Vagina (tissue), 2 donors: ENCODE measurements at regions not wholly inside any gene's neighbourhood (a gene's known extent, or its start where the extent isn't known, plus 50 kb on each side); places are given as distances from the start of the nearest gene placed in this dataset.

ENCODE experiments used
- DNase-seq, 2 donors: peaks; one replicate each; pipeline ENCODE4 v3.0.0-alpha.2; 2017; ENCODE audit errors: extremely low spot score in 2 of 2
- H3K27ac ChIP-seq: fragments of 200-600 bp; sonication (generic); one replicate; pipeline ENCODE4 v1.5.1; 2019
- H3K27me3 ChIP-seq: fragments of 200-600 bp; sonication (generic); one replicate; pipeline ENCODE4 v1.5.1; 2019
- H3K36me3 ChIP-seq, 2 donors: fragments of 200-600 bp; sonication (generic); one replicate each; pipeline ENCODE4 v1.5.1; 2017 to 2019
- H3K4me1 ChIP-seq: fragments of 200-600 bp; sonication (generic); one replicate; pipeline ENCODE4 v1.5.1; 2019
- H3K4me3 ChIP-seq, 2 donors: fragments of 200-600 bp; sonication (generic); 1 replicate in 1 of 2; 2 replicates in 1 of 2; pipeline ENCODE4 v1.5.1; 2016 to 2019
- H3K9me3 ChIP-seq: fragments of 200-600 bp; sonication (generic); one replicate; pipeline ENCODE4 v1.5.1; 2019
- POLR2A ChIP-seq, 2 donors: fragments of 450-650 bp; IDR thresholded peaks; one replicate each; pipeline ENCODE4 v1.6.1; 2017; ENCODE audit warnings: antibody characterized with exemption in 2 of 2, mild to moderate bottlenecking in 2 of 2, moderate library complexity in 2 of 2
- POLR2AphosphoS5 ChIP-seq, 2 donors: sonication (generic); formaldehyde crosslinking; IDR thresholded peaks; one replicate each; pipeline ENCODE4 v1.9.0; 2017; ENCODE audit warnings: antibody characterized with exemption in 2 of 2, mild to moderate bottlenecking in 2 of 2, low read depth in 1 of 2; ENCODE audit not compliant: insufficient read depth in 1 of 2
- intact Hi-C: fragments of 100-400 bp; cut with DNase I; formaldehyde crosslinking; loops from one replicate; pipeline ENCODE4 v1.15.1; 2023
- TF ChIP-seq, protein P1 (sequence below), 3 experiments: fragments of 450-650 bp in 2 of 3; fragments of 200-600 bp in 1 of 3; sonication (generic) in 1 of 3; IDR thresholded peaks; one replicate each; pipeline ENCODE4 v1.5.1; 2017 to 2019; ENCODE audit warnings: antibody characterized with exemption in 3 of 3, mild to moderate bottlenecking in 2 of 3, moderate library complexity in 2 of 3

DNA sequence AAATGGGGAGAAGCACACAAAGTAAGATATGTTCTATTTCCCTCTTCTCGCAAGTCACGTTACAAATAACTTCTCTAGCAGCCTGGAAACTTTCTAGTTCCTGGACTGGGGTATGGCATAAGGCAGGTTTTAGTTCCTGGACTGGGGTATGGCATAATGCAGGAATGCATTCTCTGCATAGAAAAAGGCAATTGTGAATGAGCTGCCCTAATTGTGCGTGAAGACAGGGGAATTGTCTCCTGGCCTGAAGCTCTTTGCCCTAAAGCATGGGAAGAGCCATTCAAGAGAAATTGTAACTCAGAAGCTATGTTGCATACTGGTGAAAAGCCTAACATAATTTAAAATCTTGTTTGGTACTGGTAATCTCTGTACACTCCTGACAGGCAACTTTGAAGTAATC is 54.3 kb upstream of the CBLB start:
- intact Hi-C loops, result no loop called here
- Histone ChIP-seq H3K9me3 (no peaks in the 10 kb centered on the region), H3K4me3 (no peak overlapping the region), H3K36me3 (no peaks in the 10 kb centered on the region), H3K4me1 (no peaks in the 10 kb centered on the region), H3K27me3 (no peaks in the 10 kb centered on the region), H3K27ac (no peak overlapping the region)
- DNase-seq, result no peak
- TF ChIP-seq, protein P1, sequence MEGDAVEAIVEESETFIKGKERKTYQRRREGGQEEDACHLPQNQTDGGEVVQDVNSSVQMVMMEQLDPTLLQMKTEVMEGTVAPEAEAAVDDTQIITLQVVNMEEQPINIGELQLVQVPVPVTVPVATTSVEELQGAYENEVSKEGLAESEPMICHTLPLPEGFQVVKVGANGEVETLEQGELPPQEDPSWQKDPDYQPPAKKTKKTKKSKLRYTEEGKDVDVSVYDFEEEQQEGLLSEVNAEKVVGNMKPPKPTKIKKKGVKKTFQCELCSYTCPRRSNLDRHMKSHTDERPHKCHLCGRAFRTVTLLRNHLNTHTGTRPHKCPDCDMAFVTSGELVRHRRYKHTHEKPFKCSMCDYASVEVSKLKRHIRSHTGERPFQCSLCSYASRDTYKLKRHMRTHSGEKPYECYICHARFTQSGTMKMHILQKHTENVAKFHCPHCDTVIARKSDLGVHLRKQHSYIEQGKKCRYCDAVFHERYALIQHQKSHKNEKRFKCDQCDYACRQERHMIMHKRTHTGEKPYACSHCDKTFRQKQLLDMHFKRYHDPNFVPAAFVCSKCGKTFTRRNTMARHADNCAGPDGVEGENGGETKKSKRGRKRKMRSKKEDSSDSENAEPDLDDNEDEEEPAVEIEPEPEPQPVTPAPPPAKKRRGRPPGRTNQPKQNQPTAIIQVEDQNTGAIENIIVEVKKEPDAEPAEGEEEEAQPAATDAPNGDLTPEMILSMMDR (IDR thresholded peaks at IDR 0.05), result no peak
- TF ChIP-seq POLR2AphosphoS5 (IDR thresholded peaks at IDR 0.05; ENCODE audit: insufficient read depth in 1 of 2, low read depth in 1 of 2), result no peak
- no peak for TF ChIP-seq POLR2A (IDR thresholded peaks at IDR 0.05)

DNA sequence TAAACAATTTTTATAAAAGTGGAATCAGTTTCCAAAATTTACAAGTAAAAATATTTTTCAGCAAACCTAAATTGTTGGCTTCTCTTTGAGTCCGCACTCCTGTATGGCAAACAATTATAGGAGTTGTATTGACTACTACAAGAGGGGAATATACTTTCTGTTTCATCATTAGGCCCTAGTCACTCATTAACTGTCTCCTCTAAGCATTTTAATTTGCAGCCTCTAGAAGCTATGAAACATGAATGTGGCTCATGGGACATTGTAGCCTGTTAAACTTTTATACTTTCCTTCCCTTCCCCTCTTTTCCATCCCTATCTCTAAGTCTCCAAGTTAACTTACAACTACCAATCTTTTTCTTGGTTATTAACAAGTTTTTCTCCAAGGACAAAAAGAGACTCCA is 58.9 kb upstream of the CBLB start:
- Histone ChIP-seq H3K4me3 (no peak overlapping the region), H3K4me1 (no peaks in the 10 kb centered on the region), H3K9me3 (no peaks in the 10 kb centered on the region), H3K36me3 (no peaks in the 10 kb centered on the region), H3K27ac (no peak overlapping the region), H3K27me3 (no peaks in the 10 kb centered on the region)
- intact Hi-C loops, result no loop called here
- TF ChIP-seq, protein P1 (IDR thresholded peaks at IDR 0.05), result no peak
- TF ChIP-seq POLR2AphosphoS5 (IDR thresholded peaks at IDR 0.05; ENCODE audit: insufficient read depth in 1 of 2, low read depth in 1 of 2) (no peak), POLR2A (IDR thresholded peaks at IDR 0.05) (no peak)
- no peak for DNase-seq

DNA sequence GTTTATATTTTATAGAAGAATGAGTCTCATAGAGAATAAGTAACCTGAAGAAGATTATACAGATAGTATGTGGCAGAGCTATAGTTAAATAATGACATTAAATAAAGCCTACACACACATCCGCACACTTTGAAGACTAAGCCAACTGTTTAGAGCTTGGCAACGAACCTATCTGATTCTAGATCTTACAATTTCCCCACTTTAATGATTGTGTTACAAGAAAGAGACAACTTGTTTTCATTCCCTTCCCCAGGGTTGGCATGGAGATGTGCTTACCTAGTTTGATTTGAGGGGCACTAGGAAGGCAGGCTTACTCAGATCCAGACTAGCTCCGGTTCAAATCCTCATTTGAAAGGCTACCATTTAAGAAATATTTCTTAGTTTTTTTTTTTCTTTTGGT is 61.9 kb upstream of the CBLB start:
- H3K27ac ChIP-seq, result no peak overlapping the region

DNA sequence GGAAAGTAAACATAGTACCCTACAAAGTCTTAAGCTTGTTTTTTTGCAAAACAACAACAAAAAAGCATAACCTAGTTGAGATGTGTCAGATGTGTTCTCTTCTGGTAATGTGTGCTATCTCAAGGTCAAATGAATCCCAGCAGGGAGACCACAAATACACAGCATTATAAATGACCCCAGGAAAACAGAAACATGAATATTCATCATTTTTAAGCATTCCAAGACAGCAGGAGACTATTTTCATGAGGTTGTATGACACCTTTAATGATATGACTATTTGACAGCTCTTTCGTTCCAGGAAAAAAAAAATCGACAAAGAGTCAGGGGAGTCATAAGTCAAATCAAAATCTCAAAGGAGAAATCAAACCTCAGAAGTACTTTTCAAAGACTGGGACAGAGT is 62.7 kb upstream of the CBLB start:
- TF ChIP-seq POLR2AphosphoS5 (IDR thresholded peaks at IDR 0.05; ENCODE audit: insufficient read depth in 1 of 2, low read depth in 1 of 2) (no peak), POLR2A (IDR thresholded peaks at IDR 0.05) (no peak)
- TF ChIP-seq, protein P1 (IDR thresholded peaks at IDR 0.05), result no peak
- Histone ChIP-seq H3K36me3 (no peaks in the 10 kb centered on the region), H3K9me3 (no peaks in the 10 kb centered on the region), H3K4me3 (no peak overlapping the region), H3K27me3 (no peaks in the 10 kb centered on the region), H3K4me1 (no peaks in the 10 kb centered on the region), H3K27ac (no peak overlapping the region)
- intact Hi-C loops, result no loop called here
- no peak for DNase-seq

More for the DNA sequence above, 61.9 kb upstream of the CBLB start:
- intact Hi-C loops, result no loop called here
- TF ChIP-seq POLR2A (IDR thresholded peaks at IDR 0.05) (no peak), POLR2AphosphoS5 (IDR thresholded peaks at IDR 0.05; ENCODE audit: insufficient read depth in 1 of 2, low read depth in 1 of 2) (no peak)
- TF ChIP-seq, protein P1 (IDR thresholded peaks at IDR 0.05), result no peak
- H3K4me3 ChIP-seq, result no peak overlapping the region
- H3K27me3 ChIP-seq, result no peaks in the 10 kb centered on the region
- no peaks in the 10 kb centered on the region for H3K36me3 ChIP-seq
- H3K9me3 ChIP-seq, result no peaks in the 10 kb centered on the region
- no peak for DNase-seq
- no peaks in the 10 kb centered on the region for H3K4me1 ChIP-seq

DNA sequence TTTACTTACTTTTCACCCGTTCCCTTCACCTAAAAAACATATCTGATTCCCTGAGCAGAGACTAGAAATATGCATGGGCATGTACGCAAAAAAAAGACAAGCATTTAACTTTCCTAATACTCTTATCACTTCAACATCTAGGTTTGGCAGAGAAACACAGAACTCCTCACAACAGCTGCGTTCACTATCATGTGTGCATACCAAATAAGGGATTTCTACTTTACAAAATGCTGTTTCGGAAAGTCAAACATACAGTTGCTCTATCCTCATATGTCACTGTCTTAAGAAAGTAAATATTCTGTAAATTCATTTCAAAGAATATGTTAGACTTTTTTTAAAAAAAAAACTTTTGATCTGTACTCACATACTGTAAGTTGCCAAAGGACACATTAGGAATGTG is 65.1 kb upstream of the CBLB start:
- Histone ChIP-seq H3K4me1 (peaks cover 16% of the 10 kb centered on the region), H3K27me3 (no peaks in the 10 kb centered on the region), H3K27ac (no peak overlapping the region), H3K9me3 (no peaks in the 10 kb centered on the region), H3K36me3 (no peaks in the 10 kb centered on the region), H3K4me3 (no peak overlapping the region)
- intact Hi-C loops, result no loop called here
- DNase-seq, result no peak
- TF ChIP-seq, protein P1 (IDR thresholded peaks at IDR 0.05), result no peak
- TF ChIP-seq POLR2A (IDR thresholded peaks at IDR 0.05) (no peak), POLR2AphosphoS5 (IDR thresholded peaks at IDR 0.05; ENCODE audit: insufficient read depth in 1 of 2, low read depth in 1 of 2) (no peak)
